ENCODE measurements at regions not wholly inside any gene's neighbourhood (a gene's known extent, or its start where the extent isn't known, plus 50 kb on each side); places are given as distances from the start of the nearest gene placed in this dataset.

- TF ChIP-seq ZNF362 (CRISPR knock-in tag; IDR thresholded peaks at IDR 0.05; ENCODE audit: borderline replicate concordance) (no peak), ATF7-NPFF (CRISPR knock-in tag; IDR thresholded peaks at IDR 0.05; ENCODE audit: low read depth) (no peak)
- TF ChIP-seq, protein P1, sequence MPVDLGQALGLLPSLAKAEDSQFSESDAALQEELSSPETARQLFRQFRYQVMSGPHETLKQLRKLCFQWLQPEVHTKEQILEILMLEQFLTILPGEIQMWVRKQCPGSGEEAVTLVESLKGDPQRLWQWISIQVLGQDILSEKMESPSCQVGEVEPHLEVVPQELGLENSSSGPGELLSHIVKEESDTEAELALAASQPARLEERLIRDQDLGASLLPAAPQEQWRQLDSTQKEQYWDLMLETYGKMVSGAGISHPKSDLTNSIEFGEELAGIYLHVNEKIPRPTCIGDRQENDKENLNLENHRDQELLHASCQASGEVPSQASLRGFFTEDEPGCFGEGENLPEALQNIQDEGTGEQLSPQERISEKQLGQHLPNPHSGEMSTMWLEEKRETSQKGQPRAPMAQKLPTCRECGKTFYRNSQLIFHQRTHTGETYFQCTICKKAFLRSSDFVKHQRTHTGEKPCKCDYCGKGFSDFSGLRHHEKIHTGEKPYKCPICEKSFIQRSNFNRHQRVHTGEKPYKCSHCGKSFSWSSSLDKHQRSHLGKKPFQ (CRISPR knock-in tag; IDR thresholded peaks at IDR 0.05; ENCODE audit: insufficient replicate concordance): no peak
Measured at GRCh38 chr2:221778025-221778424, 205.9 kb upstream of the EPHA4 start (continued).

GRCh38 chr2:221777119-221777518 lies 205.0 kb upstream of the EPHA4 start:
- Histone ChIP-seq H3K4me3 (replicated peaks in 1 of 3; ENCODE audit: insufficient read depth in 1 of 3, low read depth in 2 of 3, low read length in 3 of 3) (no peak overlapping the region), H3K4me2 (ENCODE audit: low read depth, low read length) (no peak overlapping the region), H3K4me1 (ENCODE audit: insufficient read depth, low read length) (no peaks in the 10 kb centered on the region), H3K36me3 (replicated peaks in 1 of 2; ENCODE audit: control insufficient read depth in 1 of 2, insufficient read depth in 2 of 2, low read length in 2 of 2) (no peaks in the 10 kb centered on the region), H3K27ac (ENCODE audit: extremely low read length, insufficient read depth, low read length) (no peak overlapping the region), H3K9ac (ENCODE audit: insufficient read depth, low read depth, low read length) (no peak overlapping the region), H4K20me1 (ENCODE audit: insufficient read depth, low read length) (no peaks in the 10 kb centered on the region), H3K27me3 (ENCODE audit: control insufficient read depth in 1 of 2, insufficient read depth in 2 of 2, low read length in 2 of 2) (no peaks in the 10 kb centered on the region), H3K9me3 (ENCODE audit: low read length) (no peaks in the 10 kb centered on the region), H3K79me2 (ENCODE audit: insufficient read depth, low read length) (no peaks in the 10 kb centered on the region), H2AFZ (ENCODE audit: low read length) (no peak overlapping the region)
- no peak for ATAC-seq
- FAIRE-seq: no peak
- no peak for DNase-seq (ENCODE audit: low spot score)
- intact Hi-C loops (cut with micrococcal nuclease; ENCODE audit: unreplicated experiment) (no loop called here), in situ Hi-C loops (cut with HindIII; ENCODE audit: extremely low pct_ligation_motif_present, low pct_unique_long_range_greater_than_20kb) (no loop called here)
- no peak for TF ChIP-seq DDIT3 (CRISPR knock-in tag; IDR thresholded peaks at IDR 0.05)
- TF ChIP-seq CEBPB (IDR thresholded peaks at IDR 0.05; ENCODE audit: borderline replicate concordance, low read depth, low read length): peak; percentile 63
- 4% methylated on average over 1 of the region's 1 CpG for WGBS (ENCODE audit: low lambda C conversion rate)
- BruUV-seq (replicated peaks): no TSS peak
- POLR2A ChIA-PET: no interaction called here
- CTCF ChIA-PET (ENCODE audit: low intra/inter-chr PET ratio, low total read pairs): no interaction called here

Data from HepG2 (cell line).